Anterior cingulate cortex (tissue), 58 donors: ENCODE measurements at regions not wholly inside any gene's neighbourhood (a gene's known extent, or its start where the extent isn't known, plus 50 kb on each side); places are given as distances from the start of the nearest gene placed in this dataset.

Experiments used
- DNase-seq, 58 donors: peaks; one replicate each; lab custom pipeline; 2025; lab: John Stamatoyannopoulos, UW

DNA sequence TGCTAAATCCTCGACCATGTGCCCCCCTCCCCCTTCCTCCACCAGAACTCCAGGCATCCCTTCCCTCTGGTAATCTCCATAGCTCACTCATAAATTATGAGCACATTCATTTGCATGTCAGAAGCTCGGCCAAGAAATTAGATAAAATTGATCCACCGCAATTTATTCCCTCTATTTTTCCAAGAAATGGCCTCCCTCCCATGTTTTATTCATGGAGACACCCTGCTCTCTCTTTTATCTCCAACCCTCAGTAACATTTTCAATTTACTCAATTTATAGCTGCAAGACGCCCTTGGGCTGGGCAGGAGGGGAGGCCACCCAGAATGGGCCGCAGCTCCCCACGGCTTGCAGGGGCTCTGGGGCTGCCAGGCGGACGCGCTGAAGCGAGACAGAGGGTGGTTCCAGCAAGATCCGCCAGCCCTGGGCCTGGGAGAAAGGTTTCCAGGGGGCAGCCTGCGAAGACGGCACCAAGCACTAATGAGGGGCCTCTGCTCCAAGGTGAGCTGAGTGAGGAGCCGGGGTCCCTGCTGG lies 54.7 kb upstream of the ZNF423 start:
- DNase-seq: no peak

DNA sequence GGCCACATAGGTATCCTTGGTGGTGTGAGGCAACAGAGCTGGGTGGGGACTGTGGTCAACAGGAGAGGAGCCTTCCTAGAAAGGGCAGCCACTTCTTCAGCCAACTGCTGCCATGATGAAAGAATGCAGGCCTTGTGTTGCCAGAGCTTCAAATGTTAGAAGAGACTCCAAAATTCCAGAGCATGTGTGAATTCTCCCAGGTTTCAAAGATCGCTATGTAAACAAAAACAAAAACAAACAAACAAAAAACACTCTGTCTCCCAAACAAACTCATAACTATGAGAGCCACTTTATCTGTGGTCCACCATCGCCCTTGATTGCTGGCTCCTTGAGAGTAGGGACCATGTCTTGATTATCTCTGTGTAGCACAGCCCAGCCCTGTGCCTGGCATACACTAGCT lies 55.5 kb upstream of the ZNF423 start:
- DNase-seq: no peak

DNA sequence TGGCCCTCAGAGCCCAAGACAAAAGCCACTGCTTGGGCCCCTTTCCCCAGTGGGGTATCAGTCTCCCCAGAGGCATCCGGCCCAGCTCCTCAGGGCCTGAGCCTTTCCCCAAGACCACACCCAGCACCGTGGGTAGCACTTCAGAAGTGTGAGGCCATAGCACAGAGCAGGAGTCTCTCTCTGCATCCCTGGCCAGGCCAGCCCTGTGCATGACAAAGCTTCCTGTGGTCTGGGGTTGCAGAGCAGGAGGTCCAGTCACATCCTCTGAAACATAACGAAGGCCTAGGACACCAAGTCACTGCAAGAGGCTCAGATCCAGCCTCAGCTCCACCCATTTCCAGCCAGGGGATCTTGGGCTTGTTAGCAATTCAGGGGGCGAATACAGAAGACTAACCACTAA lies 56.8 kb upstream of the ZNF423 start:
- DNase-seq: no peak

- no peak for DNase-seq
Measured at GRCh38 chr16:49913720-49914119, 57.8 kb upstream of the ZNF423 start.

GRCh38 chr16:49914657-49915056 lies 58.7 kb upstream of the ZNF423 start:
- DNase-seq: no peak

GRCh38 chr16:49918257-49918656 lies 62.3 kb upstream of the ZNF423 start:
- DNase-seq: no peak

- DNase-seq: no peak
Measured at GRCh38 chr16:49919327-49919726, 63.4 kb upstream of the ZNF423 start.

DNA sequence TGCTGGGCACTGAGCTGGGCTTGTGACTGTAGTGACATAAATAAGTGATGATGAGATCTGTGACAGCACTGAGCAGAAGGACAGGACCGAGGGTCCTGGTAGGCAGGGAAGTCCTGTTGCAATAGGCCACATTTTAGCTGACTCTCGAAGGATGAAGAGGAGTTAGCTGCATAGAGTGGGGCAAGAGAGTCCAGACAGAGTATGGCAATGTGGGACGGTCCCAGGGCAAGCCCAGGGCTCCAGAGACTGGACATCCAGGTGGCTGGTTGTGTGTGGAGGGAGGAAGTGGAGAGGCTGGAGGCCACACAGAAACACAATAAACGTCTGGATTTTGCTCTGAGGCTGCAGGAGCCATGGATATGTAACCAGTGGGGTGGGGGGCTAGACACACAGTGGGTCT lies 64.5 kb upstream of the ZNF423 start:
- DNase-seq: no peak

- DNase-seq: no peak
Measured at GRCh38 chr16:49921106-49921505, 65.2 kb upstream of the ZNF423 start.

DNA sequence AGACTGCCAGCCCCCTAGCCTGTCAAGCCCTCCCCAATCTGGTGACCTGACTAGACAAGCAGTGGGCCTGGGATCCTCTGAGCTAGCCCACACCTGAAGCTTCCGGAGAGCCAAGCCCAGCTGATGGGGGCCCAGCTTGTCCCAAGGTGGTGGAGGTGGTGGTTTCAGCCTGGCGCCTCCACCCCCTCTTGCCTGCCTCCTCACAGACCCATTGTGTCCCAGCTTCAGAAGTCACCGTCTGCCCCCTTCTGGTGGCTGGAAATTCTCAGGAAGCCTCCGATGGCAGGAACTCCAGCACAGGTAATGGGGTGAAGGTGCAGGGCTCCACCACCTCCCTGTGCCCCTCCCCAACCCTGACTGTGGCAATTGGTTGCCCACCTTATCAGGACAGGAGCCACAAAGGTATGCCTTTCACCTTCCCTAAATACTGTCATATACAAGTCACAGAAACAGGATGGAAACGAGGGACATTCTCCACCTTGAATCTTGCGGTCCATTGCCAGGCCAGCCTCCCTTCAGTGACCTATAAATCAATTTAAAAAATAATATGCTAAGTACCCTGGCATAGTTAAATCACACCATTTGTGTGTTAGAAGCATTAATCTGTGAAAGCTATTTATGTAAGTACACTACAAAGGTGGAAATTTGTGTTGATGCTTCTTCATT lies 66.0 kb upstream of the ZNF423 start:
- DNase-seq: peak in 36 of 58 donors; percentile 0 to 53 (median 10)

GRCh38 chr16:49923411-49923810 lies 67.5 kb upstream of the ZNF423 start:
- DNase-seq: no peak

DNA sequence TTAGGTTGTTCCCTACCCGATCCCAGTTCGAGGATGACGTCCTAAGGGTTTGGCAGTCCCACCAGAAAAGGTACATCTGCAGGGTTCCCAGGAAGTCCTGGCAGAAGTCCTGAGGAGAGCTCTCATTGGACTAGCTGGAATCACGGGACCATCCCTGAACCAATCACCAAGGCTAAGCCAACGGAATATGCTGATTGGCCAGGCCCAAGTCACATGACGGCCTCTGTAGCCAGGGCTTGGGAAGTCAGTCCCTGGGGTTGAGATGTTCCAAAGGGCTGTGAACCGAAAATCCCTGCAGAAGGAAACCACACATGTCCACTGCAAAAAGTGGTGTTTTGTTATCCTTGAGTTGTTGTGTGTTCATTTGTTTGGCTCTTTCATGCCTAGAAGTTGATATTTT lies 68.2 kb upstream of the ZNF423 start:
- DNase-seq: no peak

GRCh38 chr16:49926941-49927340 lies 71.0 kb upstream of the ZNF423 start:
- DNase-seq: no peak

GRCh38 chr16:49928176-49929041 lies 72.5 kb upstream of the ZNF423 start:
- DNase-seq: no peak

DNA sequence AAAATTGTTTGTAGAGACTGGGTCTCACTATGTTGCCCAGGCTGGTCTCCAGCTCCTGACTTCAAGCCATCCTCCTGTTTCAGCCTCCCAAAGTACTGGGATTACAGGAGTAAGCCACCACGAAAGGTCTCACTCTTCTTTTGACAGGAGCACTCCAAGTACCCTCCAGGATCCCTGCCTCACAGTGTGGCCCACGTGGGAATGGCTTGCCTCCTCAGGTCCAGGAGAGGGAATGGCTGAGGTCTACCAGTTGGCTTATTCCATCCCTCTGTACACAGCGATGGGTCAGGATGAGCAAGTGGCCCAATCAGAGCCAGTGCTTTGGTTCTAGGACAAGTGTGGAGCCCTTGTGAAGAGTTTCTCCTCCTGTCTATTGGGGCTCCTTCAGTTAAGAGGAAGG lies 73.7 kb upstream of the ZNF423 start:
- no peak for DNase-seq

DNA sequence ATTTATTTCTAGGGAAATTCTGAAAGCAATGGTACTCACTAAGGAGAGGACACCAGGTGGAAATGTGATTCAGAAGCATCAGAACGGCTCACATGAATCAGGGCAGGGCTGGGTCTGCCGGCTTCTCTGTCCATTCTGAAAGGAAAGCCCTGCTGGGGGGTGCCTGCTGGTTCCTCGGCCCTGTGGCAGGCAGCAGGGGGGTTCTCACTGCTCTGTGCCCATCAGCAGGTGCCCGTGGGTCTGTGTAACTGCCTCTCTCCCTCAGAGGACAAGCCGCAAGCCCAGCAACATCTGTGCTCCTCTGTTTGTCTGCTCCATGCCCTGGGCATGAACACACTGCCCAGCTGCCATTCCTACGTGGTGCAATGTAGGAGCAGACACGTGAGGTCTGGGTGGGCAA lies 74.9 kb upstream of the ZNF423 start:
- DNase-seq: no peak

- DNase-seq: no peak
Measured at GRCh38 chr16:49931266-49931665, 75.4 kb upstream of the ZNF423 start.

GRCh38 chr16:49931916-49932315 lies 76.0 kb upstream of the ZNF423 start:
- DNase-seq: no peak

- no peak for DNase-seq
Measured at GRCh38 chr16:49932434-49932833, 76.5 kb upstream of the ZNF423 start.

DNA sequence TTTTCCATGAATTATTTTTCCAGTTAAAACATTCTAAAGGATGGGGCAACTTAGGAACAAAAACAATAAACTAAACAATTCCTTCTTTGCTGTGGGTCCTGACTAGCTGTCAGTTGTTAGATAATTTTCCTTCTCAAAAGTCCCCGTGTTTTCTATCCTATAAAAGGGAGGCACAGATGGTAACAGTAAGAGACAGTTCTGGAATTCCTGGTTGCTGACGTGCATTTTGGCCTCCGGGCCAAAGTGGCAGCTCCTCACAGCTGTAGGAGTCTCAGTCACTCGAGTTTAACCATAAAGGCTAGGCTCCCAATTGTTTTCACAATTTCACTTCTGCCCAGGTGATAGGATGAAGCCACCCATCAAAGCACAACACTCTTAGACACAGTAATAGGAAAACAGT lies 77.0 kb upstream of the ZNF423 start:
- no peak for DNase-seq

DNA sequence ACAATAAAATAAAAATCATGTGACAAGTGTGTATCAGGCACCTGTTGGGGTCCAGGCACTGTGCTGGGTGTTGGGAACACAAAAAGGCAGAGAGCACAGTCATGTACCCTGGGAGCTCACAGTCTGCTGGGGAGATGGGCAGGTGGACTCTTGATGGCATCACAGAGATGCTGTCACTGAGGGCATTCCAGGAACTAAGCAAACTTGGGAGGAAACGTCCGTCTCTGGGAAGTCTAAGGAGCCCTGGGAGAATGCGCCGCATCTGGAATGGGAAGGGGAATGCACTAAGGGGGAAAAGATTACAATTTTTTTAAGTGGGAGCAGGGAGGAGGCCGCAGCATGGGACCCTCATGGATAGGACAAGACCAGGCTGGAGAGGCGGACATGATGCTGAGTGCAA lies 80.9 kb upstream of the ZNF423 start:
- DNase-seq: no peak

DNA sequence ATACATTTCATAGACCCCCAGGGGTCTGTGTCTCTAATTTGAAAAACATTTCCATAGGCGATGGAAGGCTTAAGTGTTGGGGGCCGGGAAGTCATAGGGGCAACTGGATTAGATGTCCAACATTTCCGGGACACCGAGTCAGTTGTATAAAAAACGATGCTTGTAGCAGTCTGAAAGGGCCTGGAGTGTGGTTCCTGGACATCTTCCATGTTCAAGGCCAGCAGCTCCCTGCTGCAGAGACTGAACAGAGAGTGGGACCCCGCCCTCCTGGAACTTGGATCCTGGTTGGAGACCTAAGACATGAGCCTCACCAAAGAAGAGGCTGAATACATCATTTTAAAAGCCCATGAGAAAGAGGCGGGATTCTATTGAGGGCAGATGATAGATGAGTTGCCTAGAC lies 82.0 kb upstream of the ZNF423 start:
- no peak for DNase-seq
